ENCODE measurements at regions not wholly inside any gene's neighbourhood (a gene's known extent, or its start where the extent isn't known, plus 50 kb on each side); places are given as distances from the start of the nearest gene placed in this dataset.
"Not testable (repeated sequence)": the region's sequence is repeated elsewhere in the genome, so short reads cannot be mapped to it uniquely, and the experiment has no call there.

DNA sequence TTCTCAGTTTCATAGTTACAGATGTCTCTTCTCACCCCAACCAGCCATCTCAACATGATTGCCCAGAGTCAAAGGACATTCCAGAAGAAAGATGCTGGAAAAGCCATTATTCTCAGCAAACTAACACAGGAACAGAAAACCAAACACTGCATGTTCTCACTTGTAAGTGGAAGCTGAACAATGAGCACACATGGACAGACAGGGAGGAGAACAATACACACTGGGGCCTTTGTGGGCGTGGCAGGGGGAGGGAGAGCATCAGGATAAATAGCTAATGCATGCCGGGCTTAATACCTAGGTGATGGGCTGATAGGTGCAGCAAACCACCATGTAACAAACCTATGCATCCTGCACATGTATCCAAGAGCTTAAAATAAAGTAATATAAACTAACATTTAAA, 437.8 kb upstream of the TUSC1 start:
- TF ChIP-seq, protein P1, sequence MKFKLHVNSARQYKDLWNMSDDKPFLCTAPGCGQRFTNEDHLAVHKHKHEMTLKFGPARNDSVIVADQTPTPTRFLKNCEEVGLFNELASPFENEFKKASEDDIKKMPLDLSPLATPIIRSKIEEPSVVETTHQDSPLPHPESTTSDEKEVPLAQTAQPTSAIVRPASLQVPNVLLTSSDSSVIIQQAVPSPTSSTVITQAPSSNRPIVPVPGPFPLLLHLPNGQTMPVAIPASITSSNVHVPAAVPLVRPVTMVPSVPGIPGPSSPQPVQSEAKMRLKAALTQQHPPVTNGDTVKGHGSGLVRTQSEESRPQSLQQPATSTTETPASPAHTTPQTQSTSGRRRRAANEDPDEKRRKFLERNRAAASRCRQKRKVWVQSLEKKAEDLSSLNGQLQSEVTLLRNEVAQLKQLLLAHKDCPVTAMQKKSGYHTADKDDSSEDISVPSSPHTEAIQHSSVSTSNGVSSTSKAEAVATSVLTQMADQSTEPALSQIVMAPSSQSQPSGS (tag by site-specific recombination; IDR thresholded peaks at IDR 0.05; ENCODE audit: low read depth): not testable (repeated sequence)
- TF ChIP-seq, protein P2, sequence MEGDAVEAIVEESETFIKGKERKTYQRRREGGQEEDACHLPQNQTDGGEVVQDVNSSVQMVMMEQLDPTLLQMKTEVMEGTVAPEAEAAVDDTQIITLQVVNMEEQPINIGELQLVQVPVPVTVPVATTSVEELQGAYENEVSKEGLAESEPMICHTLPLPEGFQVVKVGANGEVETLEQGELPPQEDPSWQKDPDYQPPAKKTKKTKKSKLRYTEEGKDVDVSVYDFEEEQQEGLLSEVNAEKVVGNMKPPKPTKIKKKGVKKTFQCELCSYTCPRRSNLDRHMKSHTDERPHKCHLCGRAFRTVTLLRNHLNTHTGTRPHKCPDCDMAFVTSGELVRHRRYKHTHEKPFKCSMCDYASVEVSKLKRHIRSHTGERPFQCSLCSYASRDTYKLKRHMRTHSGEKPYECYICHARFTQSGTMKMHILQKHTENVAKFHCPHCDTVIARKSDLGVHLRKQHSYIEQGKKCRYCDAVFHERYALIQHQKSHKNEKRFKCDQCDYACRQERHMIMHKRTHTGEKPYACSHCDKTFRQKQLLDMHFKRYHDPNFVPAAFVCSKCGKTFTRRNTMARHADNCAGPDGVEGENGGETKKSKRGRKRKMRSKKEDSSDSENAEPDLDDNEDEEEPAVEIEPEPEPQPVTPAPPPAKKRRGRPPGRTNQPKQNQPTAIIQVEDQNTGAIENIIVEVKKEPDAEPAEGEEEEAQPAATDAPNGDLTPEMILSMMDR (tag by site-specific recombination; IDR thresholded peaks at IDR 0.05): not testable (repeated sequence)
- TF ChIP-seq ZNF19 (tag by site-specific recombination; IDR thresholded peaks at IDR 0.05; ENCODE audit: low read depth); RBAK (tag by site-specific recombination; IDR thresholded peaks at IDR 0.05); ZBTB1 (tag by site-specific recombination; IDR thresholded peaks at IDR 0.05): not testable (repeated sequence)
- TF ChIP-seq, protein P3, sequence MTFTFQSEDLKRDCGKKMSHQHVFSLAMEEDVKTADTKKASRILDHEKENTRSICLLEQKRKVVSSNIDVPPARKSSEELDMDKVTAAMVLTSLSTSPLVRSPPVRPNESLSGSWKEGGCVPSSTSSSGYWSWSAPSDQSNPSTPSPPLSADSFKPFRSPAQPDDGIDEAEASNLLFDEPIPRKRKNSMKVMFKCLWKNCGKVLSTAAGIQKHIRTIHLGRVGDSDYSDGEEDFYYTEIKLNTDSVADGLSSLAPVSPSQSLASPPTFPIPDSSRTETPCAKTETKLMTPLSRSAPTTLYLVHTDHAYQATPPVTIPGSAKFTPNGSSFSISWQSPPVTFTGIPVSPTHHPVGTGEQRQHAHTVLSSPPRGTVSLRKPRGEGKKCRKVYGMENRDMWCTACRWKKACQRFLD (tag by site-specific recombination; IDR thresholded peaks at IDR 0.05): not testable (repeated sequence)
- TF ChIP-seq, protein P4, sequence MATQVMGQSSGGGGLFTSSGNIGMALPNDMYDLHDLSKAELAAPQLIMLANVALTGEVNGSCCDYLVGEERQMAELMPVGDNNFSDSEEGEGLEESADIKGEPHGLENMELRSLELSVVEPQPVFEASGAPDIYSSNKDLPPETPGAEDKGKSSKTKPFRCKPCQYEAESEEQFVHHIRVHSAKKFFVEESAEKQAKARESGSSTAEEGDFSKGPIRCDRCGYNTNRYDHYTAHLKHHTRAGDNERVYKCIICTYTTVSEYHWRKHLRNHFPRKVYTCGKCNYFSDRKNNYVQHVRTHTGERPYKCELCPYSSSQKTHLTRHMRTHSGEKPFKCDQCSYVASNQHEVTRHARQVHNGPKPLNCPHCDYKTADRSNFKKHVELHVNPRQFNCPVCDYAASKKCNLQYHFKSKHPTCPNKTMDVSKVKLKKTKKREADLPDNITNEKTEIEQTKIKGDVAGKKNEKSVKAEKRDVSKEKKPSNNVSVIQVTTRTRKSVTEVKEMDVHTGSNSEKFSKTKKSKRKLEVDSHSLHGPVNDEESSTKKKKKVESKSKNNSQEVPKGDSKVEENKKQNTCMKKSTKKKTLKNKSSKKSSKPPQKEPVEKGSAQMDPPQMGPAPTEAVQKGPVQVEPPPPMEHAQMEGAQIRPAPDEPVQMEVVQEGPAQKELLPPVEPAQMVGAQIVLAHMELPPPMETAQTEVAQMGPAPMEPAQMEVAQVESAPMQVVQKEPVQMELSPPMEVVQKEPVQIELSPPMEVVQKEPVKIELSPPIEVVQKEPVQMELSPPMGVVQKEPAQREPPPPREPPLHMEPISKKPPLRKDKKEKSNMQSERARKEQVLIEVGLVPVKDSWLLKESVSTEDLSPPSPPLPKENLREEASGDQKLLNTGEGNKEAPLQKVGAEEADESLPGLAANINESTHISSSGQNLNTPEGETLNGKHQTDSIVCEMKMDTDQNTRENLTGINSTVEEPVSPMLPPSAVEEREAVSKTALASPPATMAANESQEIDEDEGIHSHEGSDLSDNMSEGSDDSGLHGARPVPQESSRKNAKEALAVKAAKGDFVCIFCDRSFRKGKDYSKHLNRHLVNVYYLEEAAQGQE (tag by site-specific recombination; IDR thresholded peaks at IDR 0.05): not testable (repeated sequence)

Measured in HEK293 (cell line).